ENCODE measurements at regions not wholly inside any gene's neighbourhood (a gene's known extent, or its start where the extent isn't known, plus 50 kb on each side); places are given as distances from the start of the nearest gene placed in this dataset.

GRCh38 chr1:112063781-112064728, 74.6 kb upstream of the KCND3 start:
- Histone ChIP-seq H3K36me3 (ENCODE audit: insufficient read depth) (no peaks in the 10 kb centered on the region; the same call in 1 of the 2 replicates), H3K4me3 (no peak overlapping the region), H3K9me2 (ENCODE audit: insufficient read depth) (peaks cover 7% of the 10 kb centered on the region), H3K79me2 (replicated peaks; ENCODE audit: insufficient read depth) (no peaks in the 10 kb centered on the region), H3F3A (replicated peaks; ENCODE audit: low read depth) (no peaks in the 10 kb centered on the region), H3K4me1 (ENCODE audit: insufficient read depth) (no peaks in the 10 kb centered on the region), H3K27me3 (ENCODE audit: insufficient read depth) (no peaks in the 10 kb centered on the region), H4K20me1 (replicated peaks; ENCODE audit: insufficient read depth) (no peaks in the 10 kb centered on the region), H2AFZ (peak overlapping the region; percentile 47; the same call in 1 of the 2 replicates), H3K27ac (ENCODE audit: low read depth) (no peak overlapping the region), H3K4me2 (no peak overlapping the region)
- Mint-ChIP-seq H3K4me1 (peaks cover 8% of the 10 kb centered on the region), H3K9me3 (peaks cover 16% of the 10 kb centered on the region), H3K27me3 (ENCODE audit: insufficient read depth, low read depth, poor library complexity) (no peaks in the 10 kb centered on the region), H3K36me3 (ENCODE audit: low read depth) (peaks cover 15% of the 10 kb centered on the region; the same call in 2 of the 3 replicates), H3K4me3 (no peak overlapping the region), H3K27ac (no peak overlapping the region; the same call in 1 of the 2 replicates)
- TF ChIP-seq ZNF114 (CRISPR knock-in tag; IDR thresholded peaks at IDR 0.05) (no peak), REST (IDR thresholded peaks at IDR 0.05; ENCODE audit: unreplicated experiment) (no peak), NANOG (IDR thresholded peaks at IDR 0.05; ENCODE audit: borderline replicate concordance) (no peak), CREB1 (CRISPR knock-in tag; IDR thresholded peaks at IDR 0.05; ENCODE audit: low read depth) (no peak), STAT1 (IDR thresholded peaks at IDR 0.05; ENCODE audit: unreplicated experiment) (no peak), ZNF462 (CRISPR knock-in tag; IDR thresholded peaks at IDR 0.05) (no peak), EZH2 (IDR thresholded peaks at IDR 0.05; ENCODE audit: low read depth, unreplicated experiment) (no peak), ZNF331 (CRISPR knock-in tag; IDR thresholded peaks at IDR 0.05; ENCODE audit: low read depth) (no peak), EZH2phosphoT487 (IDR thresholded peaks at IDR 0.05; ENCODE audit: unreplicated experiment) (no peak), POLR2AphosphoS5 (IDR thresholded peaks at IDR 0.05; ENCODE audit: low read depth) (no peak), JUNB (IDR thresholded peaks at IDR 0.05; ENCODE audit: unreplicated experiment) (no peak)
- TF ChIP-seq, protein P1, sequence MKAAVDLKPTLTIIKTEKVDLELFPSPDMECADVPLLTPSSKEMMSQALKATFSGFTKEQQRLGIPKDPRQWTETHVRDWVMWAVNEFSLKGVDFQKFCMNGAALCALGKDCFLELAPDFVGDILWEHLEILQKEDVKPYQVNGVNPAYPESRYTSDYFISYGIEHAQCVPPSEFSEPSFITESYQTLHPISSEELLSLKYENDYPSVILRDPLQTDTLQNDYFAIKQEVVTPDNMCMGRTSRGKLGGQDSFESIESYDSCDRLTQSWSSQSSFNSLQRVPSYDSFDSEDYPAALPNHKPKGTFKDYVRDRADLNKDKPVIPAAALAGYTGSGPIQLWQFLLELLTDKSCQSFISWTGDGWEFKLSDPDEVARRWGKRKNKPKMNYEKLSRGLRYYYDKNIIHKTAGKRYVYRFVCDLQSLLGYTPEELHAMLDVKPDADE (IDR thresholded peaks at IDR 0.05): no peak
- TF ChIP-seq, protein P2, sequence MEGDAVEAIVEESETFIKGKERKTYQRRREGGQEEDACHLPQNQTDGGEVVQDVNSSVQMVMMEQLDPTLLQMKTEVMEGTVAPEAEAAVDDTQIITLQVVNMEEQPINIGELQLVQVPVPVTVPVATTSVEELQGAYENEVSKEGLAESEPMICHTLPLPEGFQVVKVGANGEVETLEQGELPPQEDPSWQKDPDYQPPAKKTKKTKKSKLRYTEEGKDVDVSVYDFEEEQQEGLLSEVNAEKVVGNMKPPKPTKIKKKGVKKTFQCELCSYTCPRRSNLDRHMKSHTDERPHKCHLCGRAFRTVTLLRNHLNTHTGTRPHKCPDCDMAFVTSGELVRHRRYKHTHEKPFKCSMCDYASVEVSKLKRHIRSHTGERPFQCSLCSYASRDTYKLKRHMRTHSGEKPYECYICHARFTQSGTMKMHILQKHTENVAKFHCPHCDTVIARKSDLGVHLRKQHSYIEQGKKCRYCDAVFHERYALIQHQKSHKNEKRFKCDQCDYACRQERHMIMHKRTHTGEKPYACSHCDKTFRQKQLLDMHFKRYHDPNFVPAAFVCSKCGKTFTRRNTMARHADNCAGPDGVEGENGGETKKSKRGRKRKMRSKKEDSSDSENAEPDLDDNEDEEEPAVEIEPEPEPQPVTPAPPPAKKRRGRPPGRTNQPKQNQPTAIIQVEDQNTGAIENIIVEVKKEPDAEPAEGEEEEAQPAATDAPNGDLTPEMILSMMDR (conservative IDR thresholded peaks at IDR 0.05; ENCODE audit: low read depth in 2 of 2): no peak
- no peak for ATAC-seq
- no peak for DNase-seq (ENCODE audit: low spot score)
